NCI-H2107 (cell line): ENCODE measurements at regions not wholly inside any gene's neighbourhood (a gene's known extent, or its start where the extent isn't known, plus 50 kb on each side); places are given as distances from the start of the nearest gene placed in this dataset.
"Not testable (repeated sequence)": the region's sequence is repeated elsewhere in the genome, so short reads cannot be mapped to it uniquely, and the experiment has no call there.

Source experiments
- DNase-seq: peaks from one replicate; lab custom pipeline; 2025; lab: John Stamatoyannopoulos, UW

DNA sequence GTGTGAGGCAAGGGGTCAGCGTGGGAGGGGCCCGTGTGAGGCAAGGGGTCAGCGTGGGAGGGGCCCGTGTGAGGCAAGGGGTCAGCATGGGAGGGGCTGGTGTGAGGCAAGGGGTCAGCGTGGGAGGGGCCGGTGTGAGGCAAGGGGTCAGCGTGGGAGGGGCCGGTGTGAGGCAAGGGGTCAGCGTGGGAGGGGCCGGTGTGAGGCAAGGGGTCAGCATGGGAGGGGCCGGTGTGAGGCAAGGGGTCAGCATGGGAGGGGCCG, 119.2 kb downstream of the SEPTIN14 start:
- not testable (repeated sequence) for DNase-seq

DNA sequence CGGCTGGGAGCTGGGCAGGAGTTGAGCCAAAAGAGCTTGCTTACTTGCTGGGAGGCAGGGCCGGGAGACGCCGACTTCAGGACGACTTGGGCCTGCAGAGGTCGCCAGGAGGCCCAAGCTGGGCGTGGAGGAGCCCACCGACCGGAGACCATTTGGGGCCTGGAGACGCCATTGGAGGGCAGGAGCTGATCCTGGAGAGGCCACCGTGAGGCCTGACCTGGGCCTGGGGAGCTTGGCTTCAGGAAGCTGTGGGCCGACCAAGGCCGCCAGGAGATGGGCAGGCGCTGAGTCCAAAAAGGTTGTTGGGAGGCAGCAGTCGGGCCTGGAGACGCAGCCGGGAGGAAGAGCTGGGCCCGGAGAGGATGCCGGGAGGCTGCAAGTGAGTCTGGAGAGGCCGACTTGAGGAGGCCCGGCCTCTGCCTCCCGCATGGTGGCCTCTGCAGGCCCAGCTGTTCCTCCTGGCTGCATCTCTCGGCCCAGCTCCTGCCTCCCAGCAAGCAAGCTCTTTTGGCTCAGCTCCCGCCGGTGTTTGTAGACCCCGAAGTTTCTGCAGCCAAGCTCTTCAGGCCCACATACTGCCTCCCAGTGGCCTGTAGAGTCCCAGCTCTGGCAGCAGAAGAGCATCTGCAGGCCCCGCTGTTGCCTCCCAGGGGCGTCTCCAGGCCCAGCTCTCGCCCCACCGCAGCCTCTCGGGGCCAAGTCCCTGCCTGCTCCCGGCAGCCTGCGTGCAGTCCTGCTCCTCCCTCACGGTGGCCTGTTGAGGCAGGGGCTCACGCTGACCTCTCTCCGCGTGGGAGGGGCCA, 119.7 kb downstream of the SEPTIN14 start:
- DNase-seq = not testable (repeated sequence)

- not testable (repeated sequence) for DNase-seq
Observed at GRCh38 chr7:55741721-55742631, 120.6 kb downstream of the SEPTIN14 start.

GRCh38 chr7:55740633-55741250, 121.8 kb downstream of the SEPTIN14 start:
- not testable (repeated sequence) for DNase-seq

- DNase-seq = not testable (repeated sequence)
Observed at GRCh38 chr7:55740053-55740452, 122.5 kb downstream of the SEPTIN14 start.

DNA sequence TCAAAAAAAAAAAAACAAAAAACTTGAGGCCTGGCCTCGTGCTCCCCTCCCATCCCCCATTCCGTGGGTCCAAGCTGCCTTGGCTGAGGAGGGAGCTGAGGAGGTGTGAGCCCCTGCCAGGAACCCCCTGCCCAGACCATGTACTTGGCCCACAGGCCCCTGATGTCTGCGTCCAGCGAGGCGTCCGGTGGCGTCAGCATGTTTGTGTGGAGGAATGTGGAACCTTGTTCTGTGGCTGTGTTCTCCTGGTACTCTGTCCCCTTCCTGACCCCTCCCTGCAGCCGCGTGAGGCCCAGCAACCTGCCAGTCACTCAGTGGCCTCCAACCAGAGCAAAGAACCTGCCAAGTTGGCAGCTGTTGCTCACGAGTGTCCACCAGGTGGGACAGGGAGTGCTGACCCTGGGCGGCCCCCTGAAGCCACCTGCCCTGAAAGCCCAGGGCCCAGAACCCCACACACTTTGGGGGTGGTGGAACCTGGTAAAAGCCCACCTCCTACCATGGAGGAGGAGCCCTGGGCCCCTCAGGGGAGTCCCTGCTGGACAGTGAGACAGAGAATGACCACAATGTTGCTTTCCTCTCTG, 125.8 kb downstream of the SEPTIN14 start:
- DNase-seq = not testable (repeated sequence)

DNA sequence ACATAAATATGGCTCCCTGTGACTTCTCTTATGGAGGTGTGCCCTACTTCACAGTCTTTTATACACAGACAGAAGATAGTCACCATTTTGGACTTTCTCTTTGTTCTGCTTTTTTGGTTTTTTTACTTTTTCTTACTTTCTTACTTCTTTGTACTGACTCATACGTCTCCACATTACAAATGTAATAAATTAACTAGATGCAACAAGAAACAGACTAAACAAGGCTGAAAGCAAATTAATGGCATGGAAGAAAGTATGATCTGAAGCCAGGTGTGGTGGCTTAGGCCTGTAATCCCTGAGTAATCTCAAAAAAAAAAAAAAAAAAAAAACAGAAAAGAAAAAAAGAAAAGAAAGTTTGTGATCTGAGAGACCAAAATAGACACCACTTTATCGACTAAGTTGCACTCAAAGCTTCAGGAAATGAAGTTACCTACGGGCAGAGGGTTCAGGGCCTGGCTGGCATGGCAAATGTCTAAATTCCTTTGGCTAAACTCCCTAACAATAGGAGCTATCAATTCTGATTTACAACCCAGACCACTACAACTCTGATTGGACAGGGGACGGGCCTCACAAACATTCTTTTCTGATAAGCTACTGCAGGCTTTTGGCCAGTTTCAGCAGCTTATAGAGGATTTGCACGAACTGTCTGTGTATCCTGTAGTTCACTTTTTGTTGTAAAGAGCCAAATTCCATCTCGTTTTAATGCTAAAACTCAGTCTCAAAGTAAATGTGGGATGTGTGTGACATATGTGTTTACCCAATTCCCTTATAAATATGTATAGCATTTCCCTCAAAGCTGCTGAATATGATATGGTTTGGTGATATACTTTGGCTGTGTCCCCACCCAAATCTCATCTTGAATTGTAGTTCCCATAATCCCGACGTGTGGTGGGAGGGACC, 129.1 kb downstream of the SEPTIN14 start:
- no peak for DNase-seq

DNA sequence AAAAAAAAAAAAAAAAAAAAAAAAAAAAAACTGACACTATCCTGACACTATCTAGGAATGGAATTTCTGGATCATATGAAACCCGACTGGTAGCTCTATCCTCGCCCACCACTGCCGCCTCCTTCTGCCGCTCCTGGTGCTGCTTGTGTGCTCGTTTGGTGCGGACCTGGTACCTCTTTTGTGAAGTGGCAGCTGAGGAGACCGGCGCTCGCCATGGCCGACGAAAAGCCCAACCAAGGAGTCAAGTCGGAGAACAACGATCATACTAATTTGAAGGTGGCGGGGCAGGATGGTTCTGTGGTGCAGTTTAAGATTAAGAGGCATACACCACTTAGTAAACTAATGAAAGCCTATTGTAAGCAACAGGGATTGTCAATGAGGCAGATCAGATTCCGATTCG, 130.6 kb downstream of the SEPTIN14 start:
- no peak for DNase-seq

DNA sequence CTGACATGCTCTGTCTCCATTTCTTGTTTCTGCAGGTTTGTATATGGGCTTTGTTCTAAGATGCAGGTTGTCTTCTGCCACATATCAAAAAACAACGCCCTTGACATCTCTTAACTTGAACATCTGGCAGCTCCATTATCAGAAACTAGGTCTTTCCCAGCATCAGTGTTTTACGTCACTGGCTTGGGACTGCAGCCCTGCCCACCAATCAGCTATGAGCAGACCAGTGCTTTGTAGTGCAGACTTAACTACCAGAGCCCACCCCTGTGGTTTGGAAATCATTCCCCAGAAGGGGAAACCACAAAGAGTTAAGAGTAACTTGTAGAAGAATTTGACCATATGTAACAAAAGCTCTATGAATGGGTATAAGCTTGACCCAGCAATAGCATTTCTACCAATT, 132.4 kb downstream of the SEPTIN14 start:
- DNase-seq = no peak

GRCh38 chr7:55723621-55723941, 139.0 kb downstream of the SEPTIN14 start:
- no peak for DNase-seq

- not testable (repeated sequence) for DNase-seq
Observed at GRCh38 chr7:55722874-55723620, 139.5 kb downstream of the SEPTIN14 start.

DNA sequence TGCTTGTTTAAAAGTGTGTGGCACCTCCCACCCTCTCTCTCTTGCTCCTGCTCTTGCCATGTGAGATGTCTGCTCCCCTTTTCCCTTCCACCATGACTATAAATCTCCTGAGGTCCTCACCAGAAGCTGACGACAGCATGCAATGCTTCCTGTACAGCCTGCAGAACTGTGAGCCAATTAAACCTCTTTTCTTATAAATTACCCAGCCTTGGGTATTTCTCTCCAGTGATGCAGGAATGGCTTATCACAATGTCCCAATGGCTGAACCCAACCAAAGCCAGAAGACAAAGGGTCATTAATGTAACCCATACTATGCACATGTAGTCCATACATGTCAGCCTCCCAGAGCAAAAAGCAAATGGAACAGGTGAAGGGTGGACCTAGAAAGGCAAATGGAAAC, 141.5 kb downstream of the SEPTIN14 start:
- DNase-seq = not testable (repeated sequence)

DNA sequence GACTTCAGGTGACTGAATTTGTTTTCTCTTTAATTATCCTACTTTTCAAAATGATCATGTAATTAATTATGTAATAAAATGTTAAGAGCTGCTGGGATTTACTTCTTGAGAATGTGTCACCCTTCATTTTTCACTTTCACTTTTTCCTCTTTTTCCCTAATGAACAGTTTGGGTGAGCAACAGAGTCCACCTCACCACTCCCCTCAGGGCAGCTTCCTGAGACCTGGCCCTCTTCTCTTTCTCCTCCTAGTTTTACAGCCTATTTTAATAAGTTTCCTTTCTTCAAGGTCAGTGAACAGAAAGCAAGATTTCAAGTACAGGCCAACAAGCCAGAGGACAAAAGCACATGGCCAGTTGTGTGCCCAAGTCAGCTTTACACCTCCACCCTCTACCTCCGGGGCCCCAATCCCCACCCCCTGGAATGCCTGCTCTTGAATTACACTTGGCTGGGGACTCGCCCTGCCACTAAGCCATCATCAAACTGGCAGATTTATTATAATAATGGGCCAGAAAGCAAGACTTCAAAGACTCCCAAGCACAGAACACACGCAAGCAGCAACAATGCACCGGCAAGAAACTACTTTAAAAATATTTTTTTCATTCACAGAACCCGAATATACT, 143.1 kb upstream of the VOPP1 start:
- DNase-seq = not testable (repeated sequence)

- not testable (repeated sequence) for DNase-seq
Observed at GRCh38 chr7:55714370-55714769, 142.1 kb upstream of the VOPP1 start.

DNA sequence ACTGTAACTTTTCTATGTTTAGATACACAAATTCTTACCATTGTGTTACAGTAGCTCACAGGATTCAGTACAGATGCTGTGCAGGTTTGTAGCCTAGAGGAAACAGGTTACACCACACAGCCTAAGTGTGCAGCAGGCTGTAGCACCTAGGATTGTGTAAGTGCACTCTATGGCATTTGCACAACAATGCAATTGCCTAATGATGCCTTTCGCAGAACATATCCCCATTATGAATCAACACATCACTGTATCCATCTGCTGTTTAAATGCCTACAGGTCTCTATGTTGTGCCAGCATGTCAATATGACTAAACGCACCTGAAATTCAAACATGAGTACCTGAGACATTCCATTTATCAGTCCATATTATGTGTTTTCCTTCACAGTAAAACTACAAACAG, 138.0 kb upstream of the VOPP1 start:
- not testable (repeated sequence) for DNase-seq

GRCh38 chr7:55708028-55708427, 135.7 kb upstream of the VOPP1 start:
- DNase-seq = not testable (repeated sequence)

GRCh38 chr7:55707410-55707809, 135.1 kb upstream of the VOPP1 start:
- not testable (repeated sequence) for DNase-seq

GRCh38 chr7:55706451-55707195, 134.3 kb upstream of the VOPP1 start:
- not testable (repeated sequence) for DNase-seq

DNA sequence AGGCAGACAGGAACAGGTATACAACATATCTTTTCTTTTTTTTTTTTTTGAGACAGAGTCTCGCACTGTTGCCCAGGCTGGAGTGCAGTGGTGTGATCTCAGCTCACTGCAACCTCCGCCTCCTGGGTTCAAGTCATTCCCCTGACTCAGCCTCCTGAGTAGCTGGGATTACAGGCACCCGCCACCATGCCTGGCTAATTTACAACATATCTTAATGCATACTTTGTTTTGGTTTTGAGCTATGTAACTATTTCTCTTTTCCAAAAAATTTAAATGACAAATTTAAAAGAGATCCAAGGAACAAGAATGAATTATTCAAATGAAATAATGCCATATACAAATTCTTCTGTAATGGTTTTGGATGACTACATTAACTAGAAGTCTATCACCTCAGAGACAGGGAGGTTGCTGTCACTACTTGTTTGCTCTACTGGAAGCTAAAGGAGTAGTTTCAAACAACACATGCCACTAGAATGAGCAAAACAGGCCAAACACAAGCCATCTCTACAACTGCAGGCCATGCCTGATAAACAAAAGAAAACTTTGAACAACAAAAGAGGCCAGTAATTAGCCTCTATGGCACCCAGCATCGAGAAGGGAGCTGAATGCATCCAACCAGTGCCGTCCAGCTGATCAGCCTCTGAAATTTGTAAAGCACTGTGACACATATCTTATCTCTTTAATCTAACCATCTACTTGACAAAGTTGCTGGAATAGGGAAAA, 133.6 kb upstream of the VOPP1 start:
- not testable (repeated sequence) for DNase-seq
